ENCODE measurements at regions not wholly inside any gene's neighbourhood (a gene's known extent, or its start where the extent isn't known, plus 50 kb on each side); places are given as distances from the start of the nearest gene placed in this dataset.
"Not testable (repeated sequence)": the region's sequence is repeated elsewhere in the genome, so short reads cannot be mapped to it uniquely, and the experiment has no call there.

- ATAC-seq, result no peak
These were observed 130.1 kb upstream of the ZEB1 start for GRCh38 chr10:31188792-31189406.

- no peak for ATAC-seq
These were observed 128.5 kb upstream of the ZEB1 start for GRCh38 chr10:31190488-31190887.

GRCh38 chr10:31192475-31192874 lies 126.5 kb upstream of the ZEB1 start:
- no peak for ATAC-seq

- ATAC-seq, result no peak
These were observed 124.0 kb upstream of the ZEB1 start for GRCh38 chr10:31194986-31195385.

GRCh38 chr10:31197886-31198285 lies 121.1 kb upstream of the ZEB1 start:
- no peak for ATAC-seq

- no peak for ATAC-seq
These were observed 114.9 kb upstream of the ZEB1 start for GRCh38 chr10:31204090-31204489.

GRCh38 chr10:31207636-31208035 lies 111.4 kb upstream of the ZEB1 start:
- no peak for ATAC-seq

- ATAC-seq, result no peak
These were observed 109.5 kb upstream of the ZEB1 start for GRCh38 chr10:31209478-31209877.

- ATAC-seq, result no peak
These were observed 108.8 kb upstream of the ZEB1 start for GRCh38 chr10:31210190-31210589.

- no peak for ATAC-seq
These were observed 105.1 kb upstream of the ZEB1 start for GRCh38 chr10:31213959-31214358.

- ATAC-seq, result no peak
These were observed 104.0 kb upstream of the ZEB1 start for GRCh38 chr10:31215052-31215451.

GRCh38 chr10:31219306-31219705 lies 99.7 kb upstream of the ZEB1 start:
- ATAC-seq, result no peak

GRCh38 chr10:31228780-31229179 lies 90.2 kb upstream of the ZEB1 start:
- not testable (repeated sequence) for ATAC-seq

- ATAC-seq, result no peak
These were observed 79.1 kb upstream of the ZEB1 start for GRCh38 chr10:31239961-31240360.

- peak; percentile 98 to 99 for ATAC-seq
These were observed 76.1 kb upstream of the ZEB1 start for GRCh38 chr10:31242902-31243301.

GRCh38 chr10:31251118-31251517 lies 67.9 kb upstream of the ZEB1 start:
- not testable (repeated sequence) for ATAC-seq

- no peak for ATAC-seq
These were observed 65.8 kb upstream of the ZEB1 start for GRCh38 chr10:31253237-31253636.

GRCh38 chr10:31261511-31262311 lies 57.3 kb upstream of the ZEB1 start:
- no peak for ATAC-seq

- no peak for ATAC-seq
These were observed 56.3 kb upstream of the ZEB1 start for GRCh38 chr10:31262672-31263071.

- ATAC-seq, result no peak
These were observed 55.1 kb upstream of the ZEB1 start for GRCh38 chr10:31263903-31264302.

- ATAC-seq, result no peak
These were observed 50.3 kb upstream of the ZEB1 start for GRCh38 chr10:31268444-31269303.

Data from activated CD4-positive, CD25-positive, alpha-beta regulatory T cell treated with anti-CD3 and anti-CD28 coated beads, Interleukin-2, amount 50 U/mL, for 24 hours (primary cell).